NT2/D1 (cell line): ENCODE measurements at regions not wholly inside any gene's neighbourhood (a gene's known extent, or its start where the extent isn't known, plus 50 kb on each side); places are given as distances from the start of the nearest gene placed in this dataset.

Source experiments
- DNase-seq: peaks from one replicate; pipeline ENCODE4 v3.0.0-alpha.2; 2011; ENCODE audit warnings: low read depth, low spot score
- H3K27me3 ChIP-seq: 2 replicates; pipeline ENCODE4 v1.6.0; 2011; ENCODE audit warnings: mild to moderate bottlenecking; ENCODE audit not compliant: insufficient read length, insufficient read depth
- H3K36me3 ChIP-seq: 2 replicates; pipeline ENCODE4 v1.6.1; 2011; ENCODE audit warnings: mild to moderate bottlenecking, low read length, mixed read lengths; ENCODE audit not compliant: insufficient read depth, insufficient read length
- H3K4me1 ChIP-seq: 2 replicates; pipeline ENCODE4 v1.5.1; 2011; ENCODE audit not compliant: insufficient read depth, insufficient read length
- H3K4me3 ChIP-seq: 2 replicates; pipeline ENCODE4 v1.5.1; 2011; ENCODE audit warnings: low read depth; ENCODE audit not compliant: insufficient read length
- H3K9ac ChIP-seq: 2 replicates; pipeline ENCODE4 v1.6.0; 2011; ENCODE audit warnings: low read depth; ENCODE audit not compliant: insufficient read length
- H3K9me3 ChIP-seq: 2 replicates; pipeline ENCODE4 v1.5.1; 2011; ENCODE audit warnings: mild to moderate bottlenecking, low read length; ENCODE audit not compliant: insufficient read depth
- SUZ12 ChIP-seq: IDR thresholded peaks from 2 replicates; pipeline ENCODE4 v1.6.1; 2011; ENCODE audit not compliant: insufficient read length, insufficient read depth; ENCODE audit errors: extremely low read depth
- YY1 ChIP-seq: IDR thresholded peaks from 2 replicates; pipeline ENCODE4 v1.6.1; 2011; ENCODE audit not compliant: insufficient read length, insufficient read depth
- ZNF274 ChIP-seq: IDR thresholded peaks from 2 replicates; pipeline ENCODE4 v1.6.1; 2011; ENCODE audit warnings: mild to moderate bottlenecking, low read depth, low read length

- H3K27me3 ChIP-seq = peaks cover 9% of the 10 kb centered on the region
- H3K4me1 ChIP-seq = peaks cover 8% of the 10 kb centered on the region
- peaks cover 9% of the 10 kb centered on the region; the same call in 1 of the 2 replicates for H3K9me3 ChIP-seq
- DNase-seq = no peak
- no peak overlapping the region for H3K9ac ChIP-seq
- H3K4me3 ChIP-seq = no peak overlapping the region
- TF ChIP-seq SUZ12 = no peak
- no peak for TF ChIP-seq YY1
- TF ChIP-seq ZNF274 = no peak
- H3K36me3 ChIP-seq = no peaks in the 10 kb centered on the region
These were observed 154.4 kb downstream of the ERCC6L2 start for GRCh38 chr9:96029722-96030530.

GRCh38 chr9:96027251-96028131 lies 152.0 kb downstream of the ERCC6L2 start:
- H3K27me3 ChIP-seq = peaks cover 22% of the 10 kb centered on the region
- H3K4me1 ChIP-seq = peaks cover 8% of the 10 kb centered on the region
- H3K9me3 ChIP-seq = 0 out of 2 replicates have a peak, but pooled peaks cover 4% of the 10 kb centered on the region
- DNase-seq = no peak
- no peak overlapping the region for H3K4me3 ChIP-seq
- no peaks in the 10 kb centered on the region for H3K36me3 ChIP-seq
- TF ChIP-seq ZNF274 = no peak
- no peak for TF ChIP-seq SUZ12
- no peak for TF ChIP-seq YY1
- no peak overlapping the region for H3K9ac ChIP-seq

GRCh38 chr9:96026655-96027213 lies 151.2 kb downstream of the ERCC6L2 start:
- no peak overlapping the region for H3K4me3 ChIP-seq
- no peak for DNase-seq
- TF ChIP-seq YY1 (no peak), ZNF274 (no peak), SUZ12 (no peak)
- 0 out of 2 replicates have a peak, but pooled peaks cover 4% of the 10 kb centered on the region for H3K9me3 ChIP-seq
- H3K4me1 ChIP-seq = peaks cover 8% of the 10 kb centered on the region
- H3K9ac ChIP-seq = peak overlapping the region; percentile 37
- peaks cover 27% of the 10 kb centered on the region for H3K27me3 ChIP-seq
- no peaks in the 10 kb centered on the region for H3K36me3 ChIP-seq

GRCh38 chr9:96025995-96026602 lies 150.6 kb downstream of the ERCC6L2 start:
- H3K4me3 ChIP-seq = no peak overlapping the region
- no peak for DNase-seq

GRCh38 chr9:96023486-96023885 lies 148.0 kb downstream of the ERCC6L2 start:
- Histone ChIP-seq H3K36me3 (no peaks in the 10 kb centered on the region), H3K4me3 (no peak overlapping the region), H3K9me3 (no peaks in the 10 kb centered on the region), H3K4me1 (peaks cover 9% of the 10 kb centered on the region), H3K9ac (no peak overlapping the region), H3K27me3 (peaks cover 51% of the 10 kb centered on the region)
- no peak for DNase-seq
- TF ChIP-seq SUZ12 (no peak), ZNF274 (no peak), YY1 (no peak)

More at GRCh38 chr9:96025995-96026602, 150.6 kb downstream of the ERCC6L2 start:
- H3K4me1 ChIP-seq = peaks cover 6% of the 10 kb centered on the region
- H3K9ac ChIP-seq = peak overlapping the region; percentile 37
- H3K36me3 ChIP-seq = no peaks in the 10 kb centered on the region
- peaks cover 31% of the 10 kb centered on the region for H3K27me3 ChIP-seq
- no peak for TF ChIP-seq YY1
- TF ChIP-seq ZNF274 = no peak
- no peak for TF ChIP-seq SUZ12
- H3K9me3 ChIP-seq = 0 out of 2 replicates have a peak, but pooled peaks cover 4% of the 10 kb centered on the region

GRCh38 chr9:96022445-96023051 lies 147.1 kb downstream of the ERCC6L2 start:
- Histone ChIP-seq H3K9ac (peak overlapping the region; percentile 77), H3K9me3 (no peaks in the 10 kb centered on the region), H3K4me3 (peak overlapping the region; percentile 55), H3K4me1 (peaks cover 9% of the 10 kb centered on the region), H3K36me3 (no peaks in the 10 kb centered on the region), H3K27me3 (peaks cover 51% of the 10 kb centered on the region)
- TF ChIP-seq ZNF274 (no peak), YY1 (no peak), SUZ12 (no peak)
- DNase-seq = peak; percentile 75
